ENCODE measurements at regions not wholly inside any gene's neighbourhood (a gene's known extent, or its start where the extent isn't known, plus 50 kb on each side); places are given as distances from the start of the nearest gene placed in this dataset.

GRCh38 chr5:57693488-57694305, 211.1 kb upstream of the ACTBL2 start:
- DNase-seq, result no peak

- peak; percentile 67 for DNase-seq
Measured at GRCh38 chr5:57692582-57693487, 210.2 kb upstream of the ACTBL2 start.

GRCh38 chr5:57690724-57691123, 208.1 kb upstream of the ACTBL2 start:
- no peak for DNase-seq

GRCh38 chr5:57687596-57687995, 205.0 kb upstream of the ACTBL2 start:
- DNase-seq, result peak; percentile 35

GRCh38 chr5:57685516-57686255, 203.1 kb upstream of the ACTBL2 start:
- no peak for DNase-seq

GRCh38 chr5:57684299-57684702, 201.7 kb upstream of the ACTBL2 start:
- no peak for DNase-seq

- no peak for DNase-seq
Measured at GRCh38 chr5:57683036-57683630, 200.5 kb upstream of the ACTBL2 start.

- DNase-seq, result no peak
Measured at GRCh38 chr5:57681942-57682341, 199.3 kb upstream of the ACTBL2 start.

GRCh38 chr5:57680686-57681085, 198.1 kb upstream of the ACTBL2 start:
- no peak for DNase-seq

- DNase-seq, result no peak
Measured at GRCh38 chr5:57677235-57677634, 194.6 kb upstream of the ACTBL2 start.

GRCh38 chr5:57676222-57677098, 193.8 kb upstream of the ACTBL2 start:
- DNase-seq, result no peak

GRCh38 chr5:57675236-57675635, 192.6 kb upstream of the ACTBL2 start:
- DNase-seq, result no peak

- no peak for DNase-seq
Measured at GRCh38 chr5:57671371-57671770, 188.8 kb upstream of the ACTBL2 start.

- DNase-seq, result no peak
Measured at GRCh38 chr5:57666582-57666981, 184.0 kb upstream of the ACTBL2 start.

GRCh38 chr5:57665146-57665936, 182.7 kb upstream of the ACTBL2 start:
- DNase-seq, result no peak

GRCh38 chr5:57664700-57665099, 182.1 kb upstream of the ACTBL2 start:
- no peak for DNase-seq

- DNase-seq, result no peak
Measured at GRCh38 chr5:57663466-57663865, 180.9 kb upstream of the ACTBL2 start.

- DNase-seq, result no peak
Measured at GRCh38 chr5:57662991-57663390, 180.4 kb upstream of the ACTBL2 start.

- DNase-seq, result no peak
Measured at GRCh38 chr5:57659886-57660285, 177.3 kb upstream of the ACTBL2 start.

- DNase-seq, result no peak
Measured at GRCh38 chr5:57658018-57658417, 175.4 kb upstream of the ACTBL2 start.

- no peak for DNase-seq
Measured at GRCh38 chr5:57655228-57655627, 172.6 kb upstream of the ACTBL2 start.
